HG03565 (cell line): ENCODE measurements at regions not wholly inside any gene's neighbourhood (a gene's known extent, or its start where the extent isn't known, plus 50 kb on each side); places are given as distances from the start of the nearest gene placed in this dataset.
A peak's percentile ranks its signal among the peaks of the same experiment; 100 is the strongest.

Experiments
- ATAC-seq: cut with Tn5 transposase; IDR thresholded peaks from one replicate; pipeline ENCODE4 v1.9.1; 2021; ENCODE audit warnings: mild to moderate bottlenecking, moderate library complexity; ENCODE audit not compliant: unreplicated experiment

- ATAC-seq = no peak
These were observed 79.6 kb upstream of the HMHB1 start for GRCh38 chr5:143732402-143732801.

GRCh38 chr5:143730112-143730801 lies 81.7 kb upstream of the HMHB1 start:
- no peak for ATAC-seq

GRCh38 chr5:143729334-143729946 lies 82.5 kb upstream of the HMHB1 start:
- no peak for ATAC-seq

GRCh38 chr5:143723159-143723558 lies 88.8 kb upstream of the HMHB1 start:
- no peak for ATAC-seq

GRCh38 chr5:143721925-143722324 lies 90.0 kb upstream of the HMHB1 start:
- ATAC-seq = no peak

GRCh38 chr5:143720689-143721088 lies 91.3 kb upstream of the HMHB1 start:
- ATAC-seq = no peak

- no peak for ATAC-seq
These were observed 94.6 kb upstream of the HMHB1 start for GRCh38 chr5:143717400-143717799.

GRCh38 chr5:143716881-143717280 lies 95.1 kb upstream of the HMHB1 start:
- ATAC-seq = no peak

GRCh38 chr5:143715616-143716015 lies 96.3 kb upstream of the HMHB1 start:
- no peak for ATAC-seq

- ATAC-seq = peak; percentile 74
These were observed 97.3 kb upstream of the HMHB1 start for GRCh38 chr5:143714629-143715028.

- ATAC-seq = no peak
These were observed 98.6 kb upstream of the HMHB1 start for GRCh38 chr5:143713047-143714003.

- no peak for ATAC-seq
These were observed 103.3 kb upstream of the HMHB1 start for GRCh38 chr5:143708672-143709071.

GRCh38 chr5:143707806-143708205 lies 104.2 kb upstream of the HMHB1 start:
- ATAC-seq = no peak

- ATAC-seq = no peak
These were observed 106.6 kb upstream of the HMHB1 start for GRCh38 chr5:143705381-143705780.

GRCh38 chr5:143703659-143704058 lies 108.3 kb upstream of the HMHB1 start:
- ATAC-seq = no peak

GRCh38 chr5:143701493-143701892 lies 110.5 kb upstream of the HMHB1 start:
- no peak for ATAC-seq

GRCh38 chr5:143700994-143701393 lies 111.0 kb upstream of the HMHB1 start:
- no peak for ATAC-seq

GRCh38 chr5:143699121-143699520 lies 112.8 kb upstream of the HMHB1 start:
- ATAC-seq = no peak

GRCh38 chr5:143698574-143698973 lies 113.4 kb upstream of the HMHB1 start:
- ATAC-seq = no peak

GRCh38 chr5:143696921-143697320 lies 115.0 kb upstream of the HMHB1 start:
- ATAC-seq = no peak

GRCh38 chr5:143695941-143696340 lies 116.0 kb upstream of the HMHB1 start:
- ATAC-seq = no peak
